H1 (cell line): ENCODE measurements at regions not wholly inside any gene's neighbourhood (a gene's known extent, or its start where the extent isn't known, plus 50 kb on each side); places are given as distances from the start of the nearest gene placed in this dataset.

Source experiments
- ATF3 ChIP-seq: IDR thresholded peaks from 2 replicates; pipeline ENCODE4 v1.6.1; 2011; ENCODE audit warnings: low read depth, mild to moderate bottlenecking, low read length; ENCODE audit not compliant: insufficient read depth
- CHD7 ChIP-seq: fragments of 300-600 bp; sonication (generic); IDR thresholded peaks from 2 replicates; pipeline ENCODE4 v1.7.1; 2012; ENCODE audit warnings: low read length, moderate library complexity, mild to moderate bottlenecking, inconsistent platforms; ENCODE audit not compliant: insufficient replicate concordance
- EP300 ChIP-seq, 2 experiments: IDR thresholded peaks; 1 replicate in 1 of 2; 2 replicates in 1 of 2; pipeline ENCODE4 v1.6.1; 2011 to 2012; ENCODE audit warnings: low read depth in 2 of 2, low read length in 2 of 2, mild to moderate bottlenecking in 2 of 2, borderline replicate concordance in 1 of 2, inconsistent platforms in 1 of 2, moderate library complexity in 1 of 2
- RAD21 ChIP-seq, 2 experiments: IDR thresholded peaks in 1 of 2; conservative IDR thresholded peaks in 1 of 2; 2 replicates each; pipeline ENCODE4 v1.6.1; 2011; ENCODE audit warnings: low read depth in 2 of 2, low read length in 2 of 2, improper control_type of control experiment in 1 of 2, inconsistent platforms in 1 of 2, mild to moderate bottlenecking in 1 of 2, moderate library complexity in 1 of 2
- SIRT6 ChIP-seq: IDR thresholded peaks from one replicate; pipeline ENCODE4 v1.7.1; 2012; ENCODE audit warnings: low read length, inconsistent platforms
- YY1 ChIP-seq: IDR thresholded peaks from 2 replicates; pipeline ENCODE4 v1.6.1; 2011; ENCODE audit warnings: low read depth, mild to moderate bottlenecking, low read length
- ZNF274 ChIP-seq: IDR thresholded peaks from 2 replicates; pipeline ENCODE4 v1.7.0; 2012; ENCODE audit warnings: low read length, borderline replicate concordance; ENCODE audit errors: extremely low read depth
- TF ChIP-seq, protein P1 (sequence below), 3 experiments: IDR thresholded peaks; 1 replicate in 2 of 3; 2 replicates in 1 of 3; pipeline versions ENCODE4 v1.5.1 to v1.6.1; 2011; ENCODE audit warnings: low read length in 3 of 3, mild to moderate bottlenecking in 3 of 3, inconsistent platforms in 2 of 3, low read depth in 1 of 3, moderate library complexity in 1 of 3; ENCODE audit not compliant: insufficient read depth in 1 of 3; ENCODE audit errors: control extremely low read depth in 1 of 3

- no peak for TF ChIP-seq CHD7
- TF ChIP-seq SIRT6, result no peak
- no peak for TF ChIP-seq ATF3
- TF ChIP-seq, protein P1, sequence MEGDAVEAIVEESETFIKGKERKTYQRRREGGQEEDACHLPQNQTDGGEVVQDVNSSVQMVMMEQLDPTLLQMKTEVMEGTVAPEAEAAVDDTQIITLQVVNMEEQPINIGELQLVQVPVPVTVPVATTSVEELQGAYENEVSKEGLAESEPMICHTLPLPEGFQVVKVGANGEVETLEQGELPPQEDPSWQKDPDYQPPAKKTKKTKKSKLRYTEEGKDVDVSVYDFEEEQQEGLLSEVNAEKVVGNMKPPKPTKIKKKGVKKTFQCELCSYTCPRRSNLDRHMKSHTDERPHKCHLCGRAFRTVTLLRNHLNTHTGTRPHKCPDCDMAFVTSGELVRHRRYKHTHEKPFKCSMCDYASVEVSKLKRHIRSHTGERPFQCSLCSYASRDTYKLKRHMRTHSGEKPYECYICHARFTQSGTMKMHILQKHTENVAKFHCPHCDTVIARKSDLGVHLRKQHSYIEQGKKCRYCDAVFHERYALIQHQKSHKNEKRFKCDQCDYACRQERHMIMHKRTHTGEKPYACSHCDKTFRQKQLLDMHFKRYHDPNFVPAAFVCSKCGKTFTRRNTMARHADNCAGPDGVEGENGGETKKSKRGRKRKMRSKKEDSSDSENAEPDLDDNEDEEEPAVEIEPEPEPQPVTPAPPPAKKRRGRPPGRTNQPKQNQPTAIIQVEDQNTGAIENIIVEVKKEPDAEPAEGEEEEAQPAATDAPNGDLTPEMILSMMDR (IDR thresholded peaks at IDR 0.05; ENCODE audit: control extremely low read depth in 1 of 3, insufficient read depth in 1 of 3, low read depth in 1 of 3, low read length in 3 of 3), result no peak
- no peak for TF ChIP-seq ZNF274
- TF ChIP-seq EP300 (IDR thresholded peaks at IDR 0.05; ENCODE audit: borderline replicate concordance in 1 of 2, low read depth in 2 of 2, low read length in 2 of 2), result no peak
- TF ChIP-seq RAD21 (IDR thresholded peaks at IDR 0.05 in 1 of 2, conservative IDR thresholded peaks at IDR 0.05 in 1 of 2; ENCODE audit: low read depth in 2 of 2, low read length in 2 of 2), result peak in 1 of 2 experiments; percentile 14; a peak in 1 of 4 replicates
- TF ChIP-seq YY1, result no peak
These were observed 168.4 kb upstream of the MAP1B start (continued) for GRCh38 chr5:71938895-71939294.
